T-cell (primary cell): ENCODE measurements at regions not wholly inside any gene's neighbourhood (a gene's known extent, or its start where the extent isn't known, plus 50 kb on each side); places are given as distances from the start of the nearest gene placed in this dataset.

Experiments used
- ATAC-seq, 4 experiments: fragments of 200-7000 bp in 3 of 4; fragments of 150-1000 bp in 1 of 4; cut with Tn5 transposase; replicated peaks in 1 of 4; 1 replicate in 3 of 4; 2 replicates in 1 of 4; pipeline ENCODE4 v1.10.0; 2021; ENCODE audit warnings: moderate library complexity in 3 of 4, mild to moderate bottlenecking in 2 of 4, moderate number of reproducible peaks in 1 of 4
- CTCF ChIA-PET, 2 donors: fragments of 300-600 bp; sonication (Branson Sonifier 250); formaldehyde crosslinking; loops; one replicate each; lab custom pipeline; 2022; ENCODE audit warnings: antibody characterized with exemption in 2 of 2; lab: Charles Lee
- POLR2A ChIA-PET, 2 donors: fragments of 300-600 bp; sonication (Branson Sonifier 250); formaldehyde crosslinking; loops; one replicate each; lab custom pipeline; 2022; ENCODE audit warnings: antibody characterized with exemption in 2 of 2; lab: Charles Lee
- DNase-seq, 35 experiments: peaks; one replicate each; pipeline versions ENCODE4 v3.0.0 to v3.0.0-alpha.2; 2013 to 2023
- H3K27ac ChIP-seq: one replicate; pipeline ENCODE4 v1.5.1; 2013; ENCODE audit warnings: low read length
- H3K27me3 ChIP-seq, 2 experiments: replicated peaks in 1 of 2; 1 replicate in 1 of 2; 2 replicates in 1 of 2; pipeline versions ENCODE4 v1.6.1 to v1.7.0; 2013; ENCODE audit warnings: low read length in 1 of 2, mixed read lengths in 1 of 2; ENCODE audit not compliant: control insufficient read depth in 2 of 2, insufficient read depth in 2 of 2; ENCODE audit errors: extremely low read depth in 1 of 2
- H3K36me3 ChIP-seq, 2 donors: 1 replicate in 1 of 2; 2 replicates in 1 of 2; pipeline versions ENCODE4 v1.6.1 to v1.7.0; 2013; ENCODE audit warnings: low read length in 1 of 2; ENCODE audit not compliant: control insufficient read depth in 2 of 2, insufficient read depth in 1 of 2; ENCODE audit errors: extremely low read depth in 1 of 2
- H3K4me1 ChIP-seq, 2 experiments: 1 replicate in 1 of 2; 2 replicates in 1 of 2; pipeline versions ENCODE4 v1.6.1 to v1.7.0; 2013; ENCODE audit warnings: low read length in 2 of 2, mixed read lengths in 1 of 2; ENCODE audit not compliant: insufficient read depth in 2 of 2, control insufficient read depth in 1 of 2; ENCODE audit errors: extremely low read depth in 1 of 2
- H3K4me3 ChIP-seq, 2 donors: 1 replicate in 1 of 2; 2 replicates in 1 of 2; pipeline versions ENCODE4 v1.5.1 to v1.7.0; 2013; ENCODE audit warnings: mild to moderate bottlenecking in 2 of 2, low read length in 1 of 2, moderate library complexity in 1 of 2; ENCODE audit not compliant: control insufficient read depth in 1 of 2; ENCODE audit errors: extremely low read depth in 1 of 2
- H3K9me3 ChIP-seq: 2 replicates; pipeline ENCODE4 v1.7.0; 2013
- H3K27ac Mint-ChIP-seq, 2 donors: one replicate each; pipeline ENCODE4 v1.8.0; 2020 to 2021; ENCODE audit warnings: mild to moderate bottlenecking in 2 of 2, mixed read lengths in 2 of 2
- H3K27me3 Mint-ChIP-seq, 2 donors: one replicate each; pipeline ENCODE4 v1.8.0; 2021 to 2022; ENCODE audit warnings: mixed read lengths in 2 of 2
- H3K36me3 Mint-ChIP-seq: one replicate; pipeline ENCODE4 v1.8.0; 2021; ENCODE audit warnings: mixed read lengths
- H3K4me1 Mint-ChIP-seq, 3 donors: one replicate each; pipeline ENCODE4 v1.8.0; 2020 to 2022; ENCODE audit warnings: mixed read lengths in 3 of 3, mild to moderate bottlenecking in 1 of 3
- H3K4me3 Mint-ChIP-seq, 3 donors: one replicate each; pipeline ENCODE4 v1.8.0; 2020 to 2022; ENCODE audit warnings: mild to moderate bottlenecking in 3 of 3, mixed read lengths in 3 of 3, moderate library complexity in 3 of 3
- H3K9me3 Mint-ChIP-seq, 3 donors: one replicate each; pipeline ENCODE4 v1.8.0; 2020 to 2022; ENCODE audit warnings: mixed read lengths in 3 of 3
- WGBS: methylation state at CpG from one replicate; pipeline ENCODE4 v1.1.5; 2013; ENCODE audit warnings: missing lambda C conversion rate; ENCODE audit not compliant: insufficient coverage; 5-methylcytosine and 5-hydroxymethylcytosine counted together

DNA sequence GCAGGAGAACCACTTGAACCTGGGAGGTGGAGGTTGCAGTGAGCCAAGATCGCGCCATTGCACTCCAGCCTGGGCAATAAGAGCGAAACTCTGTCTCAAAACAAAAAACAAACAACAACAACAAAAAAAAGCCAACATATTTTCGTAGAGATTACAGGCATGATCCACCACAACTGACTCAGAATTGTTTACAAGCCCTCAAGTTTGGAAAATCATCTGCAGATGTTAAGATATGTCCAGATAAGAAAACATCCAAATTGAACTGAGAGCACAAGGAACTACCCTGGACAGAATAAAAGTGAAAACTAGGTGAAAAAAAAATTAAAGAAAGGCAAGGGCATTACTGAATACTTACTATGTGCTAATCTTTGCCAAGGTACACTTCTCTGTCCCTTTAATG, 89.8 kb upstream of the WLS start:
- Mint-ChIP-seq H3K9me3 (peaks cover 0 to 5% (median 2%) of the 10 kb centered on the region in 3 donors), H3K4me1 (no peaks in the 10 kb centered on the region), H3K27ac (no peak overlapping the region), H3K36me3 (no peaks in the 10 kb centered on the region), H3K4me3 (no peak overlapping the region), H3K27me3 (peaks cover 0 to 8% of the 10 kb centered on the region in 2 donors)
- no peaks in the 10 kb centered on the region for H3K9me3 ChIP-seq
- H3K4me1 ChIP-seq = no peaks in the 10 kb centered on the region
- CTCF ChIA-PET = interaction anchor here in 1 of 2 donors (0.6 kb wide), 1 partner anchor 480 kb away, joined by 3 read pairs; no protein-coding TSS in a partner anchor
- POLR2A ChIA-PET = no interaction called here
- no peaks in the 10 kb centered on the region for H3K36me3 ChIP-seq
- WGBS = no CpG with 5 or more reads among the region's 4 CpGs
- H3K27ac ChIP-seq = no peak overlapping the region
- ATAC-seq = no peak
- H3K4me3 ChIP-seq = no peak overlapping the region
- no peak for DNase-seq
- no peaks in the 10 kb centered on the region for H3K27me3 ChIP-seq

- ChIA-PET POLR2A (no interaction called here), CTCF (no interaction called here)
- Mint-ChIP-seq H3K27ac (no peak overlapping the region), H3K4me3 (no peak overlapping the region), H3K36me3 (no peaks in the 10 kb centered on the region), H3K27me3 (peaks cover 0 to 8% of the 10 kb centered on the region in 2 donors), H3K4me1 (no peaks in the 10 kb centered on the region), H3K9me3 (peaks cover 0 to 7% (median 2%) of the 10 kb centered on the region in 3 donors)
- no peaks in the 10 kb centered on the region for H3K36me3 ChIP-seq
- H3K4me3 ChIP-seq = no peak overlapping the region
- H3K27ac ChIP-seq = no peak overlapping the region
- H3K9me3 ChIP-seq = no peaks in the 10 kb centered on the region
- no peak for DNase-seq
- no peaks in the 10 kb centered on the region for H3K27me3 ChIP-seq
- ATAC-seq = no peak
- no peaks in the 10 kb centered on the region for H3K4me1 ChIP-seq
- WGBS = 70% methylated on average over 3 of the region's 6 CpGs
Measured at GRCh38 chr1:68321084-68321685, 88.9 kb upstream of the WLS start.

DNA sequence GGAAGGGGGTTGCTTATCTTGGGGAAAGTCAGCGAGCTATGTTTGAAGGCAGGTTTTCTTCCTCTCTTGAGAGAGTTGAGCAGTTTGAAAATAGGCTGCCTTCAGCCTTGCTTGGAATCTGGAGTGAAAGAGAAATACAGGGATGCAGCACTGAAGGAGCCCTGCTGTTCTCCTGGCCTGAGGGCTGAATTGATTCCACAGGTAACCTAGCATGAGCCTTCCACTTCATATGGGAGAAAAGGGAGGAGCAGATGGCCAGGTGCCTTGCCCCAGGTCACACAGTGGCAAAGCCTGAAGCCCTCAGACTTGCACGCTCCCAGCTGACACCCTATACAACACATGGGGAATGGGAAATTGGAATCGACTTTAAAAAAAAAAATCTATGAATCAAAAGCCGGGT, 88.0 kb upstream of the WLS start:
- H3K9me3 Mint-ChIP-seq = peaks cover 0 to 7% (median 2%) of the 10 kb centered on the region in 3 donors
- Histone ChIP-seq H3K27me3 (no peaks in the 10 kb centered on the region), H3K9me3 (no peaks in the 10 kb centered on the region), H3K4me1 (no peaks in the 10 kb centered on the region), H3K36me3 (no peaks in the 10 kb centered on the region), H3K27ac (no peak overlapping the region), H3K4me3 (no peak overlapping the region)
- no peaks in the 10 kb centered on the region for H3K4me1 Mint-ChIP-seq
- peaks cover 0 to 4% of the 10 kb centered on the region in 2 donors for H3K27me3 Mint-ChIP-seq
- DNase-seq (no peak), ATAC-seq (no peak)
- no peaks in the 10 kb centered on the region for H3K36me3 Mint-ChIP-seq
- H3K4me3 Mint-ChIP-seq = no peak overlapping the region
- ChIA-PET CTCF (no interaction called here), POLR2A (no interaction called here)
- no peak overlapping the region for H3K27ac Mint-ChIP-seq
- WGBS = 86% methylated on average over 1 of the region's 4 CpGs

DNA sequence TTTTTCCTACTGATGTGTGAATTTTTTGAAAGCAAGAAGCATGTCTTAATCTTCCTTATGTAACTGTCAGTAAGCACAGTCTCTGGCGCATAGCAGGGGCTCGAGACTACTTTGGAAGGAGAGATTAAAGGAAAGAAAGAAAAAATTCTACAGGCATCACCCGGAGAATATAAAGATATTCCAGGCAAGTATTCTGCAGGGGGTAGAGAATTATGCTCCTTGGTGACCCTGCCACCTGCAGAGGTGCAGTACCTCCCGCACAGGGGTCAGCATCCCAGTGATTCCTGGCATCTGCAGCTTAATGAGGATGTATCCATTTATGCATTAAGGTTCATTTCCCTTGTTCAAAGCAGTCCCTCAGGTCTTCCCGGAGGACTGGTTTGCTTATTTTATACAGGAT, 87.6 kb upstream of the WLS start:
- Histone ChIP-seq H3K9me3 (no peaks in the 10 kb centered on the region), H3K27ac (no peak overlapping the region), H3K4me1 (no peaks in the 10 kb centered on the region), H3K27me3 (no peaks in the 10 kb centered on the region), H3K36me3 (no peaks in the 10 kb centered on the region), H3K4me3 (no peak overlapping the region)
- CTCF ChIA-PET = interaction anchor here in 1 of 2 donors (0.6 kb wide), 1 partner anchor 19 kb away, joined by 4 read pairs; no protein-coding TSS in a partner anchor
- POLR2A ChIA-PET = no interaction called here
- H3K4me1 Mint-ChIP-seq = no peaks in the 10 kb centered on the region
- no peak overlapping the region for H3K4me3 Mint-ChIP-seq
- no peaks in the 10 kb centered on the region for H3K27me3 Mint-ChIP-seq
- H3K9me3 Mint-ChIP-seq = peaks cover 0 to 4% (median 2%) of the 10 kb centered on the region in 3 donors
- WGBS = 71% methylated on average over 1 of the region's 5 CpGs
- no peaks in the 10 kb centered on the region for H3K36me3 Mint-ChIP-seq
- DNase-seq (no peak), ATAC-seq (no peak)
- no peak overlapping the region for H3K27ac Mint-ChIP-seq

GRCh38 chr1:68317543-68317942, 85.2 kb upstream of the WLS start:
- no peak overlapping the region for H3K4me3 ChIP-seq
- H3K36me3 ChIP-seq = no peaks in the 10 kb centered on the region
- no peak overlapping the region for H3K27ac Mint-ChIP-seq
- no CpG with 5 or more reads among the region's 2 CpGs for WGBS
- no peaks in the 10 kb centered on the region for H3K36me3 Mint-ChIP-seq
- DNase-seq = no peak
- no peaks in the 10 kb centered on the region for H3K4me1 Mint-ChIP-seq
- H3K27ac ChIP-seq = no peak overlapping the region
- peaks cover 0 to 4% (median 2%) of the 10 kb centered on the region in 3 donors for H3K9me3 Mint-ChIP-seq
- no peaks in the 10 kb centered on the region for H3K4me1 ChIP-seq
- ChIA-PET CTCF (no interaction called here), POLR2A (interaction anchor here in 1 of 2 donors (0.6 kb wide), 1 partner anchor 138 kb away, joined by 5 read pairs; no protein-coding TSS in a partner anchor)
- H3K27me3 Mint-ChIP-seq = no peaks in the 10 kb centered on the region
- H3K27me3 ChIP-seq = no peaks in the 10 kb centered on the region
- no peak overlapping the region for H3K4me3 Mint-ChIP-seq
- H3K9me3 ChIP-seq = no peaks in the 10 kb centered on the region
- no peak for ATAC-seq

DNA sequence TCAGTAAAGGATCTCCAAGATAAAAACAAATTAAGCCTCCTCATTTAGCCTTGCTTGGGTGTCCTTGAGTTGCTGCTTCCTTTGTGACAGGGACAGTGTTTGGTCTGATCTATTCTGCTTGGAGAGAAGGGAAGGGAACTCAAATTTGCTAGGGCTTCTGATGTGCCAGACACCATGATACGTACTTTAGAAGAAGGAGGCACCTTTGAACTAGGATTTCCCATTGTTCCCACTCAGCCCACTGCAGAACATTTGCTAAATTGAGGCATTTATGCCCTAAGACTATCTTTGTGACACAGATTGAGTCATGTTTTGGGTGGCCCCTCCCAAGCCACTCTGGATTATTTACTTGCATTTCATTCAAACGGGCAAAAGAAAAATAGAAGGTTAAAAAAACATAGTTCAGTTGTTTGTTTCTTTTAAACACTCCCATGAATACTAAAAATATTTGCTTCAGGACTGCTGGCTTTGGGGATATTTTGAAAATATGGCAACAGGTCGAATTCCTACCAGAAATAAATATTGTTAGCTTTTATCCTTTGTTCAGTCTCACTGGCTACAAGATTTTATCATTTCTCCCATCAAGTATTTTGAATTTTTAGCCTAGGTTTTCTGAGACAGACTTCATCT, 81.9 kb upstream of the WLS start:
- H3K27me3 ChIP-seq = no peaks in the 10 kb centered on the region
- no CpG with 5 or more reads among the region's 3 CpGs for WGBS
- ATAC-seq (no peak), DNase-seq (no peak)
- H3K9me3 ChIP-seq = no peaks in the 10 kb centered on the region
- Mint-ChIP-seq H3K4me3 (no peak overlapping the region), H3K36me3 (no peaks in the 10 kb centered on the region), H3K4me1 (no peaks in the 10 kb centered on the region), H3K9me3 (peaks cover 0 to 4% (median 2%) of the 10 kb centered on the region in 3 donors), H3K27me3 (peaks cover 2 to 4% of the 10 kb centered on the region in 2 donors), H3K27ac (no peak overlapping the region)
- H3K27ac ChIP-seq = no peak overlapping the region
- H3K36me3 ChIP-seq = no peaks in the 10 kb centered on the region
- ChIA-PET CTCF (no interaction called here), POLR2A (no interaction called here)
- no peak overlapping the region for H3K4me3 ChIP-seq
- H3K4me1 ChIP-seq = no peaks in the 10 kb centered on the region
